Limb (tissue), 2 donors: ENCODE measurements at regions not wholly inside any gene's neighbourhood (a gene's known extent, or its start where the extent isn't known, plus 50 kb on each side); places are given as distances from the start of the nearest gene placed in this dataset.

ENCODE experiments used
- DNase-seq, 2 donors: peaks; one replicate each; pipeline ENCODE4 v3.0.0-alpha.2; 2016; ENCODE audit errors: extremely low spot score in 2 of 2

DNA sequence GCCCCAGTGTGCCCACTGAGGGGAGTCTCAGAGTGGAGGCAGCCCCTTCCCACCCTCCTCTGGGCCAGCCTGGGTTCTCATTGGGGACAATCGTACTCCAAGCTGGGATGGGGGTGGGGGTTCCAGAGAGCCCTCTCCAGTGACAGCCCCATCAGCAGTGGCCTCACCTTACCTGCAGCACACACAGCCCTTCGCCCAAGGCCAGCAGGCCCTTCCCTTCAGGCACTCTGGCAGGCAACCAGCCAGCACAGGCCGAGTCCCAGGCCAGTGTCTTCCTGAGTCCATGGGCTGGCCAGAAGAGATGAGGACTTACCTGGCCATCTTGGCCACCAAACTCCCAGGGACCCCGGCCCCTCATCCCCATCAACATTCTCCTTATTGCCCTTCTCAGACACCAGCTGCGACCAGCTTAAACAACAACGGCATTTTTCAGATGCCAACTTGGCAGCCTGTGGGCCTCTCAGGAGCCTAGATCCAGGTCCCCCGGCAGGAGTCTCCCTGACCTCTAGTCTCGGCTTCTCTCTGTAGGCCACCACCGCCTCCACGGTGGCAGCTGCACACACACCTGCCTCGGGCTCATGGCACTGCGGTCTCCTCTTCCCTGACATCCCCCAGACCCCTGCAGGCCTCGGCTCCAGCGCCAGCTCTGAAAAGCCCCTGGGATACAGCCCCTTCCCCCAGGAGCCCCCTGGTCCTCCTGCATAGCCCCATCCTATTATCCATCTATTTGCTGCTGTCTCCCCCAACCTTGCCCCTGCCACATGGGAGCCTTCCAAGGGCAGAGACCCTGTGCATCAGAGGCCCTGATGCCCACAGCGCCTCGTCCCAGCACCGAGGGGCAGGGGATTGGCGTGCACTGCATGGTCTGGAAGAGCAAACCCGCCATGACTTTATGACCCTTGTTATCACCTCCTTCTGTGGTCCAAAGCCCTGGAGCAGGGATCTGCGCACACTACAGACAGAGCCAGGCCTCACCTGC lies 111.2 kb upstream of the FGF3 start:
- DNase-seq, result peak in 1 of 2 donors; percentile 14

DNA sequence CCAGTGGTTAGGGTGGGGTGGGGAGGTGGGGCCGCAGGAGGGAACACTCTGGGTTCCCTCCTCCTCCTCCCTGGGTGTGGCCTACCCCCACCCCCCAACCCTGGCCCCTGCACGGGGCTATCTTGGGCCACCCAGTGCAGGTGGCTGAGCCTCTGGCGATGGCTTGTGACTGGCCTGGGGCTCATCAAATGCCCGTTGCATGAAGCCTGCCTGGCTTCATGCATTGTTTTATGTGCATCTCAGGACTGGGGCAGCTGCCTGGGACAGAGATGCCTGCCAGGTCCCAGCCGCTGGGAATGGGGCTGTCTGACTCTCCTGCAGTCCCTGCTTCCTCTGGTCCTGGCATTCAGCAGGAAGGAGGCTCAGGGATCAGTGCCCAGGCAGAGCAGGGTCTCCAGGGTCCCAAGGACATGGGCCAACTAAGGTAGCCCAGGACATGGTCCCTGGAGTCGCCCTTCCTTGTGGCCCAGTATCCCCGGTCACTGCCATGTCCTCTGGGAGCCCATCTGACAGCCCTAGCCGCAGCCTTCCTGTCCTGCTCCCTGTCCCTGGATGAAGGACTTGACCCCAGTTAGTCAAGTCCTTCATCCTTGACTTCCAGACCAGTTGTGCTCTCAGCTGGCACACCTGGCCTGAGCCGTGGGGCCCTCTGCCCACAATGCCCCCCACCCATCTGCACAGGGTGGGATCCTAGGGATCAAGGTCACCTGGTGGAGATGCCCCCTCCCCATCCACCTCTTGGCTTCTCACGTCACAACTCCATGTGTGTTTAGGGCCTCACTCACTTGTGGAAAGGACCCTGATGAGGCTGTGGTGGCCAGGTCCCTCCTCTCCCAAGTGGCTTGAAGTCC lies 112.1 kb upstream of the FGF3 start:
- peak in 1 of 2 donors; percentile 17 for DNase-seq

DNA sequence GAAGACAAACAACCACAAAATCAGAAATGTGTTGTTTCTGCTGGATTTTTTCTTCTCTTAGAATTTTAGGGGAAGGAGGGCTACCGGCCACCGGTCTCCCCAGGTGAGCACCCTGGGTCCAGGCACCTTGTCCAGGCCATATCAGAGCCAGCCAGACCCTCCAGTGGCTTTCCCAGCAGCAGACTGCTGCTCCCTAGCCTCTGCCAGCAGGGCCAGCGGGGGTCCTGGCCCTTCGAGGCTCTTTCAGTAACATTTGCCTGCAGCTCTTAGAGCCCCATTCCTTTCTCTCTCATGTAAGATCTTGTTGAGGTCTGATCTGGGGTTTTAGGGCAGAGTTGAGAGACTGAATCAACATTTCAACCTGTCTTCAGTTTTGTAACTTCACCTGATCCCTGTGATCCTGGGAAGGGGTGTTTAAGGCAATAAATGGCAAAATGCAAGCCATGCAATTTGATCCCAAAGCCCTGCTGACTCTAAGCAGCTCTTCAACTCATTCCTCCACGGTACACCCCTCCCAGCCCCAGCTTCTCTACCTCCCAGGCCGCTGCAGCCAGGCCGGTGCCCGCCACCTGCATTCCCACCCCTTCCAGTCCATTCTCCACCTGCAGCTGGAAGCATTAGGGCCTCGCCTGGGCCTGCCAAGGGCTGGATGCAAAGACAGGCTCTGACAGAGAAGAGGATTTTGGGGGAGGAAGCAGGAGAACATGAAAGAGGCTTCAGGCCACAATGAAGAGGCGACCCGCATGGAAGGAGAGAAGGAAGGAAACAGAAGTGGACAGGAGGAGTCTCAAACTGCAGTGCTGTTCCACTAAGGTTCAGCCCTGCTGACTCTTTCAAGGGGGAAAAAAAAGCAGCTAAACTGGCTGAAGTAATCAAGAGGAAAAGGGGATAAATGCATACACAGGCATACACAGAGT lies 113.0 kb upstream of the FGF3 start:
- DNase-seq, result peak in 1 of 2 donors; percentile 17

DNA sequence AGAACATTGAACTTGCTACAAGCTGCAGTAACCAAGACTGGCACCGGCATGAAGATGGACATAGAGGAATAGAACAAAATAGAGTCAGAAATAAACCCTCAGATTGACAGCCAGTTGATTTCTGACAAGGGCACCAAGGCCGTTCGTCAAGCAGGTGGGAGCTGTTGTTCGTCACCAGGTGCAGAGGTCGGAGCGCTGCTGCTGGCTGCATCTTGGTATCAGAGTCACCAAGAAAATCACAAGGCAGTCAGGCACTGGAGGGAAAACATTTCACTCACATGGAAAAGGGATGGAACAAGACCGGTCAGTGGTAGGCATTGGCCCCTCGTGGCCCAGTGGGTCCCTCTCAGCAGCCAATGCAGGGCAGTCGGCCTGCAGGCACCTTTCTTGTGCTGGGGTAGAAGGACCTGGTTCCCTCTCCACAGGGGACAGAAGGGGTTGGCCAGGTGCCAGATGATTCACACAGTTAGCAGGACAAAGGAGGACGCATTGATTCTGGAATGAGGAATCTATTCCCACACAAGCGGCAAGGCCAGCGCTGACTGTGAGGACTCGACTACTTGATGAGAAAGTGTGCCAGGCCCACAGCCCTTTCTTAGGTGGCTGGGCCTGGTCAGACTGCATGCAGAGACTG lies 115.8 kb upstream of the FGF3 start:
- peak in 1 of 2 donors; percentile 25 for DNase-seq

DNA sequence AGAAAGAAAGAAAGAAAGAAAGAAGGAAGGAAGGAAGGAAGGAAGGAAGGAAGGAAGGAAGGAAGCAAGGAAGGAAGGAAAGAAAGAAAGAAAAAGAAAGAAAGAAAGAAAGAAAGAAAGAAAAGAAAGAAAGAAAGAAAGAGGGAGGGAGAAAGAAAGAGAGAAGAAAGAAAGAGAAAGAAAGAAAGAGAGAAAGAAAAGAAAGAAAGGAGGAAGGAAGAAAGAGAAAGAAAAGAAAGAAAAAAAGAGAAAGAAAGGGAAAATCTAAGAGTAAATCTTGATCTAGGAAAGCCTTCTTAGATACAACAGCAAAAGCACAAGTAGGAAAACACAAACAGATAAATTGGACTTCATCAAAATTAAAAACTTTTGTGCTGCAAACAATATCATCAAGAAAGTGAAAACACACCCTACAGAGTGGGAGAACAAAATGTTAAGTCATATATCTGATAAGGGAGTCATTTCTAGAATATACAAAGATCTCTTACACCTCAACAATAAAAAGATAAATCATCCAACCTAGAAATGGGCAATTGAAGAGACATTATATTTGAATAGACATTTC lies 116.8 kb upstream of the FGF3 start:
- no peak for DNase-seq

DNA sequence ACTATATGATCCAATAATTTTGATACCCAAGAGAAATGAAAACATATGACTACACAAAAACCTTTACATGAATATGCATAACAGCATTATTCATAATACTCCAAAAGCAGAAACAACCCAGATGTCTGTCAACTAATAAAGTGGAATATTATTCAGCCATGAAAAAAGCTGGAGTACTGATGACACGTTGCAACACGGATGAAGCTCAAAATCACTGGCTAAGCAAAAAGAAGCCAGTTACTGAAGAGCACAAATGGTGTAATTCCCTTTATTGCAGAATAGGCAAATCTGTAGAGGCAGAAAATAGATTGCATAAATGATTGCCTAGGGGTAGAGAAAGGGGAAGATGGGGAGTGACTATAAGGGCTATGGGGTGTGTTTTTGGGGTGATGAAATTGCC lies 117.6 kb upstream of the FGF3 start:
- no peak for DNase-seq

DNA sequence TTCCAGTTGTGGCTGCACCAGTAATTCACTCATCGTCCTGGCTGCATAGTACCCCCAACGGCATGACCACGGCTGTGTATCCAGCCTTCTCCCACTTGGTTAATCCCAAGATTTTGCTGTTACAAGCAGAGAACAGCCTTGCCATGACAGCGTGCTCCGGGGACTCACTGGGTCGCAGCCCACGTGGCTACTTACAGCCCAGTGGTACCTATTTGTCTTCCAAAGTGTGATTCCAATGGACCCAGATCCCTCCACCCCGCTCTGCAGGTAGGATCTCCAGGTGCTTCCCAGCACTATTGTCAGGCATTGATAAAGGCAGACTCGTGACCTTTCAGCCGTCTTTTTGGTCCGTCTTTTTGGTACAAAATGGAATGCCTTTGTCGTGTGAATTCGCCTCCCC lies 119.0 kb upstream of the FGF3 start:
- peak in 1 of 2 donors; percentile 9 for DNase-seq

DNA sequence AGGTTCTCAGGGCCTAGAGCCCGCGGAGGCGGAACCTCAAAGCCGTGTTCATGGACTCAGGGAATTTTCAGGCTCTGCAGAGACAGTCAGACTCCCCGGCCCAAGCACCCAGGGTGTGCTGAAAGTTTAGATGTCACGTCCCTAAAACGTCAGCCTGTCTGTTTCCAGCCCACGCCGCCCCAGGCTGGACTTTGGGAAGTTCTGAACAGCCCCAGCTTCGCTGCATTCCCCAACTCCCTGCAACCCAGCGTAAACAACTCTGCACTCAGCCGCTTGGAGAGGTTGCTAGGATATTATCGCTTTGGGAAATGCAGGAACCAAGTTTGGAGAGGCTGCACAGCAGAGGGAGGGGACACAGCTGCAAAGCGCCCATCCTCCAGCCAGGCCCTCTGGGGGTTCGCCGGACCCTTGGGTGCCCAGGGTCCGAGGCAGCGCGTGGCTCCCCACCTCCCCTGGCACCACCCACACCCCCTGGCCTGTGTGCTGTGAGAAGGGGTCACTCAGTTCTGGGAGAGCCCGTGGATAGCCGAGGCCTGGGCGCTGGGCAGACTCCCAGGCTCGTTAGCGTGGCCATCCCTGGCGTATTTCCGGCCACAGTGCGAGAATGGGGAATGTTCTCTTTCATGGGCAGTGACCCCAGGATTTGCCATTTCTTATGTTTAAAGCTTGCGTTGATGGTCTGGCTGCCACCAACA lies 120.5 kb upstream of the FGF3 start:
- DNase-seq, result peak in 1 of 2 donors; percentile 47

DNA sequence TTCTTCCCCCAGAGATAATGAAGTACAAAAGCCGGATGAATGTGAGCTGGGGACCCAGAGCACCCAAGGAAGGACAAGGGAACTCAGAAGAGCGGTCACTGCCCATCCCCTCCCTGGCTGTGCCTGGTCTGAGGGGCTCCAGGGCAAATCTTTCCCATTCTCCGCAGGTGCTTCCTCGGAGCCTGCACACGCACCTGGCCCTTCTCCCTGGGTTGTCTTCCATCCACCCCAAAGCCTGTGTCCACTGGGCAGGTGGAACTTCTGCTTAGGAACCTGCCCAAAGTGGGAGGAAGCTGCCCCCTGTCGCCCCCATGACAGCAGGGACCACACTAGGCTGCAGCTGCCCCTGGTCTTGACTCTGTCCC lies 121.0 kb upstream of the FGF3 start:
- DNase-seq, result no peak

DNA sequence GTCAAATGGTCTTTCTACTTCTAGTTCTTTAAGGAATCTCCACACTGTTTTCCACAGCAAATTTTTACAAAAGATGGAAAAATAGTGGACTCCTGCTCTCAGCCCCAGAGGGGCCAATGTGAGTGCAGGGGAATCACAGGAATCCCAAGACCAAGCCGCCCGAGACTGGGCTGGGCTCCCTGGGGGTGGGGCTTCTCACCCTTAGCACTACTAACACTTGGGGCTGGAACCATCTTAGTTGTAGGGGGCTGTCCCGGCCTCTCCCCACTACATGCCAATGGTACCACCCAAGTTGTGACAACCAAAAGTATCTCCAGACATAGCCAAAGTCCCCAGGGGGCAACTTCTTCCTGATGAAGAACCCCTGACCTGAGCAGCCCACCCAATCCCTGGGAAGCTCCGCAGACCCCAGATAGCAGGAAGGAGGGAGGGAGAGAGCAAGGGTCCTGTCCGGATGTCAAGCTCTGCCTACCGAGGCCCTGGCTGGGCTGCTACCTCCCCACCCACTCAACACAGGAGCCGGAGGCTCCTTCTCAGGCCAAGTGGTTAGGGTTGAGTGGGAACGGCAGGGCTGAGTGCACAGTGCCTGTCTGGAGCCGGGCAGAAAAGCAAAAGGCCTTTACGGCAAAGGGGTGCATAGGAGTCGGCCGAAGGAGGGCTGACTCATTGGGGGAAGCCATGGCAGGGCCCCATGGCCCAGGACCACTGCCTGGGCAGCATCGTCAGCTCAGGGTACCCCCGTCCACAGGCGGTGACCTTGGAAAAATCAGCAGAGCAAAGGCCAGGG lies 122.5 kb upstream of the FGF3 start:
- no peak for DNase-seq

DNA sequence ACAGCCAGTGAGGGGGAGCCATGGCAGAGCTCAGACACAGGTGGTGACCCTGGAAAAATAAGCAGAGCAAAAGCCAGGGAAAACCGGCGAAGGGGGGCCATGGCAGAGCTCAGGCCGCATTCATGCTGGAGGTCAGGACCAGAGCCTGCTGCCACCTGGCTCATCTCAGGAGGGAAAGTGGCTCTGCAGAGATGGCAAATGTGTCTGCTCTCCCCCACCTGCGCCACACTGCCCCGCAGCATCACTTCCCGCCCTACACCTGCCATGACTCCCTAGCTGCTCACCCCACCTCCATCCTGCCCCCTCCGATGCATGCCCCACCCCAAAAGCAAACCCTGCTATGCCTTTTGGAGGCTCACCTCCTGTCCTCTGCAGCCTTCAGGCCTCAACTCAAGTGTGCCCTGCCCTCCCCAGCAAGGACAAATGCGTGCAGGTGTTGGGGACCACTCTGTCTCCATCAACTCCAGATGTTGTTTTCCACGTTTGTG lies 123.2 kb upstream of the FGF3 start:
- no peak for DNase-seq

DNA sequence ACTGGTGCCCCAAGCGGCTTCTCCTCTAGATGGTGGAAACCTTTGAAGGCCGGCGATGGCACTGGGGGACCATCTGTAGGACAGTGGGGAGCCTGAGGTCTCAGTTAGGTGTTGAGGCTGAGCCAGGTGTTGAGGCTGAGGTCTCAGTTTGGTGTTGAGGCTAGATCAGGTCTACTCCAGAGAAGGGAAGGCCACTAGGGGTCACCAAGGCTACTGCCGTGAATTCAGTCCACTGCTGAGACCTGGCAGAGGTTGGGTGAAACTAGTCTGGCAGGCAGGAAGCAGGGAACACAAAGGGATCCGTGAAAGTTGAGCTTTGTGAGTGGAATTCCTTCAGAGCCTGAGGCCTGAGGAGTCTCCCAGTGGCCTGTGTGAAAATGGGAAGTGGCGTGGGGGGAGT lies 123.8 kb upstream of the FGF3 start:
- no peak for DNase-seq

DNA sequence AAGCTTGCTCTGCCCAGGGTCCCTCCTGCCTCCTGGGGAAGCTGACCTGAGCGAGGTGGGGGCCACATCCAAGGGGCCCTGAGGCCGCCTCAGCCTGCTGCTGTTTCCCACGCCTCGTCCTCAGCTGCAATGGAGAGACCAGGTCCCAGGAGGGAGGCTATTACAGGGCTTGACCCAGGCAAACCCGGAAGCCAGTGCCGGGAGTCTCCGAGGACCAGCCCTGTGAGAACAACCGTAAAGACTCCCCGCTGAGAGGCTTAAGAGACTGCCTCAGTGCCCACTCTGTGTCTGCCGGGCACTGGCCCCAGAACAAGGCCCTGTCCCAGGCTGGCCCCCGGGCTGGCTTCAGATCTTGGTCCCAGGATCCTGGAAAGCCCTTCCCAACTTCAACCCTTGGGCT lies 124.3 kb upstream of the FGF3 start:
- DNase-seq, result no peak

DNA sequence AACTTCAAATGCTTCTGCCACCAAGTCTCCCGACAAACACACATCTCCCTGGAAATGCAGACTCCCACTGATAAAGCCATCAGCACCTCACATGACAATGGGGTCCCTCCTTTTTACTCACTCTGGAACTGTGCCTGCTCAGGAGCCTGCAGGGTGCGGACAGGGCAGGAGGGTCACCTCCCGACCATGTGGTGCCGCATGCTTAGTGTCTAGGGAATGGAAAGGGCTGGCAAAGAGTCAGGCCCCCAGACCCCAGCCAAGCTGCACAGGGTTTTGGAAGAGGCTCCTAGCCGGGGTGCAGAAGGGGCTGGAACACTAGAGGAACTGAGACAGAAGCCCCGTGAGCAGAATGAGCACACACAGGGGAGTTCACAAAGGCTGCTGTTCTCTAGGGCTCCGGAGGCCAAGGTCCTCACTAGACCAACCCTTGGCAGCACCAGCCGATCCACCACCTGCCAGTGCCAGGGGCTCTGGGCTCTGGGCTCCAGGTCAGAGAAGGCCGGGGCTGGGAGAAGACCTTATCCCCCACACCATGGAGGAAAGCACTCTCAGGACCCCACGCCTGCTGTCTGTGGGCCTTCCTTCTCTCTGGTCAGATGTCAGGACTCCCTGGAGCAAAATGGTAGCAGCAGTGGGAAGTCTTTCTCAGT lies 125.1 kb upstream of the FGF3 start:
- DNase-seq, result no peak

DNA sequence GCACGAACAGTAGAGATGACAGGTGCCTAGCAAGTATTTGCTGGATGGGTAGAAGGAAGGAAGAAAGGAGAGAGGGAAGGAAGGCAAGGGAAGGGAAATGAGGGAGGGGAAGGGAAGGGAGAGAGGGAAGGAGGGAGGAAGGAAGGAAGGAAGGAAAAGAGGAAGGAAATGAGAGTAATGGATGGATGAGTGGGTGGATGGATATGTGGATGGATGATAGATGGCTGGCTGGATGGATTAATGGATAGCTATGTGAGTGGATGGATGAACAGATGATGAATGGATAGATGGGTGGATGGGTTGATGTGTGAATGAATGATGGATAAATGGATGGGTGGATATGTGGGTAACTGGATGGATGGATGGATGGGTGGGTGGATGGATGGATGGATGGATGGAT lies 125.9 kb upstream of the FGF3 start:
- no peak for DNase-seq

DNA sequence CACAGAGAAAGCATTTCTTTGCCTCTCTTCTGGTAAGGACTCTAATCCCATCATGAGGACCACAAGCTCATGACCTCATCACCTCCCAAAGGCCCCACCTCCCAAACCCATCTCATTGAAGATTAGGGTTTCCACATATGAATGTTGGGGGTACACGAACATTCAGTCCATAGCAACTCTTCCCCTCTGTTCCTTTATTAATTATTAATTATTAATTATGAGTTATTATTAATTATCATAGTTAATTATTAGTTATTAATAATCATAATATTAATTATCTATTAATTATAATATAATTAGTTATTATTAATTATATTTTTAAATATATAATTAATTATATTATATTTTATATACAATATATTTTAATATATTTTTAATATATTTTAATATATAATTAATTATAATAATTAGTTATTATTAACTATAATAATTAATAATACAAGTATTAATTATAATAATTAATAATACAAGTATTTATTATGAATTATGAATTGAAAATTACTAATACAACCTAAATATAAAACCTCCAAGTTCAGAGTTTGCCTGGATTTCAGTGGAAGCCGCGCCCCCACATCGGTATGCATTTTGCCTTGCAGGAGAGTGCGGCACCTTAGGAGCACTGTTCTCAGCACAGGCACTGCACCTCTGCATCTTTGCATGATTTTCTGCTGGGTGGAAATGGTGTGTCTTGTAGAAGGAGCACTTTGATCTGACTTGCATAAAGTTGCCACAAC lies 128.0 kb upstream of the FGF3 start:
- no peak for DNase-seq

DNA sequence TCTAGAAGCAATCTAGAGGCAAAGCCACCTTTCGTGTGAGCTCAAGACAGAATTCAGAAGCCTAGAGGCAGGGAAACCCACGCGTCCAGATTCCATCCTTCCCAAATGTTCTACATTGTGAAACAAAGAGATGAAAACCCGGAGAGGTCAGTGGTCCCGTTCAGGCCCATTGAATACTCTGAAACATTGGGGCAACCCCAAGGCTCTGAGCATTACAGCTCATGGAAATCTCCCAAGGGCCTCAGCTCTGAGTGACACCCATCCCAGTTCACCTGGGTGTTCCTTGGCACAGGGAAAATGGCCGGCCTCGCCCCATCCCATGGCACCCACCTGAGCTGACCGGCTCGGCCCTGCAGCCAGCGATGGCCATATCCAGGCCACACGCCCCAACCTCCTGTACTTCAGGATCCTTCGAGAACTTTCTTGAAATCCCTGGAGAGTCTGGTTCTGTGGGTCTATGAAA lies 128.6 kb upstream of the FGF3 start:
- no peak for DNase-seq
